NCI-H345 treated with DMSO at 0.1 percent for 48 hours (cell line): ENCODE measurements at regions not wholly inside any gene's neighbourhood (a gene's known extent, or its start where the extent isn't known, plus 50 kb on each side); places are given as distances from the start of the nearest gene placed in this dataset.
"Not testable (repeated sequence)": the region's sequence is repeated elsewhere in the genome, so short reads cannot be mapped to it uniquely, and the experiment has no call there.

Experiments
- DNase-seq: peaks from one replicate; lab custom pipeline; 2025; ENCODE audit not compliant: unreplicated experiment; lab: John Stamatoyannopoulos, UW

- DNase-seq = no peak
Observed at GRCh38 chr20:40286975-40287531, 402.0 kb downstream of the MAFB start.

GRCh38 chr20:40284611-40285010 lies 404.4 kb downstream of the MAFB start:
- DNase-seq = no peak

- DNase-seq = no peak
Observed at GRCh38 chr20:40283689-40284088, 405.3 kb downstream of the MAFB start.

GRCh38 chr20:40282941-40283340 lies 406.1 kb downstream of the MAFB start:
- no peak for DNase-seq

GRCh38 chr20:40282541-40282940 lies 406.5 kb downstream of the MAFB start:
- DNase-seq = no peak

GRCh38 chr20:40280616-40281015 lies 408.4 kb downstream of the MAFB start:
- DNase-seq = no peak

- no peak for DNase-seq
Observed at GRCh38 chr20:40279390-40279789, 409.6 kb downstream of the MAFB start.

- no peak for DNase-seq
Observed at GRCh38 chr20:40278673-40279072, 410.4 kb downstream of the MAFB start.

GRCh38 chr20:40276301-40276700 lies 412.7 kb downstream of the MAFB start:
- DNase-seq = no peak

GRCh38 chr20:40275738-40276137 lies 413.3 kb downstream of the MAFB start:
- DNase-seq = no peak

- DNase-seq = no peak
Observed at GRCh38 chr20:40274912-40275533, 414.0 kb downstream of the MAFB start.

- DNase-seq = not testable (repeated sequence)
Observed at GRCh38 chr20:40269274-40269673, 419.8 kb downstream of the MAFB start.

GRCh38 chr20:40268321-40269075 lies 420.5 kb downstream of the MAFB start:
- no peak for DNase-seq

- no peak for DNase-seq
Observed at GRCh38 chr20:40265825-40266533, 423.1 kb downstream of the MAFB start.

- no peak for DNase-seq
Observed at GRCh38 chr20:40262219-40262618, 426.8 kb downstream of the MAFB start.

GRCh38 chr20:40258931-40259330 lies 430.1 kb downstream of the MAFB start:
- no peak for DNase-seq

GRCh38 chr20:40257763-40258162 lies 431.3 kb downstream of the MAFB start:
- DNase-seq = no peak

- no peak for DNase-seq
Observed at GRCh38 chr20:40255365-40255764, 433.7 kb downstream of the MAFB start.

- no peak for DNase-seq
Observed at GRCh38 chr20:40254023-40254772, 434.8 kb downstream of the MAFB start.

- DNase-seq = no peak
Observed at GRCh38 chr20:40251284-40251932, 437.6 kb downstream of the MAFB start.

- no peak for DNase-seq
Observed at GRCh38 chr20:40249805-40250204, 439.2 kb downstream of the MAFB start.
